HEK293 (cell line): ENCODE measurements at regions not wholly inside any gene's neighbourhood (a gene's known extent, or its start where the extent isn't known, plus 50 kb on each side); places are given as distances from the start of the nearest gene placed in this dataset.

Experiments
- HIC1 ChIP-seq: fragments of 450-650 bp; formaldehyde crosslinking; IDR thresholded peaks from 2 replicates; pipeline ENCODE4 v1.5.1; 2016; ENCODE audit warnings: missing biosample characterization, missing genetic modification characterization
- HOXA7 ChIP-seq: sonication (generic); formaldehyde crosslinking; IDR thresholded peaks from 2 replicates; pipeline ENCODE4 v1.8.1; 2022; ENCODE audit warnings: missing genetic modification reagents, borderline replicate concordance
- MYNN ChIP-seq: fragments of 450-650 bp; formaldehyde crosslinking; IDR thresholded peaks from 2 replicates; pipeline ENCODE4 v1.5.1; 2016; ENCODE audit warnings: missing biosample characterization, missing genetic modification characterization, borderline replicate concordance
- ZFP37 ChIP-seq: fragments of 450-650 bp; formaldehyde crosslinking; IDR thresholded peaks from 2 replicates; pipeline ENCODE4 v1.5.1; 2016; ENCODE audit warnings: missing biosample characterization, missing genetic modification characterization
- ZNF211 ChIP-seq: fragments of 450-650 bp; formaldehyde crosslinking; IDR thresholded peaks from 2 replicates; pipeline ENCODE4 v1.5.1; 2016; ENCODE audit warnings: low read depth, missing biosample characterization, missing genetic modification characterization
- ZNF274 ChIP-seq, 2 experiments: fragments of 200-500 bp in 1 of 2; fragments of 450-650 bp in 1 of 2; sonication (Bioruptor generic) in 1 of 2; formaldehyde crosslinking in 1 of 2; IDR thresholded peaks; 2 replicates each; pipeline versions ENCODE4 v1.5.1 to v1.6.1; 2014 to 2016; ENCODE audit warnings: borderline replicate concordance in 1 of 2, inconsistent platforms in 1 of 2, low read length in 1 of 2, missing biosample characterization in 1 of 2, missing genetic modification characterization in 1 of 2
- ZNF433 ChIP-seq: fragments of 450-650 bp; formaldehyde crosslinking; IDR thresholded peaks from 2 replicates; pipeline ENCODE4 v1.5.1; 2016; ENCODE audit warnings: missing biosample characterization, missing genetic modification characterization, low read depth
- ZNF639 ChIP-seq: fragments of 450-650 bp; formaldehyde crosslinking; IDR thresholded peaks from 2 replicates; pipeline ENCODE4 v1.5.1; 2016; ENCODE audit warnings: missing biosample characterization, missing genetic modification characterization
- TF ChIP-seq, protein P1 (sequence below): fragments of 450-650 bp; formaldehyde crosslinking; IDR thresholded peaks from 2 replicates; pipeline ENCODE4 v1.5.1; 2016; ENCODE audit warnings: missing biosample characterization, missing genetic modification characterization
- TF ChIP-seq, protein P2 (sequence below): fragments of 450-650 bp; formaldehyde crosslinking; IDR thresholded peaks from 2 replicates; pipeline ENCODE4 v1.5.1; 2016; ENCODE audit warnings: missing biosample characterization, missing genetic modification characterization, low read depth
- TF ChIP-seq, protein P3 (sequence below): fragments of 450-650 bp; formaldehyde crosslinking; IDR thresholded peaks from 2 replicates; pipeline ENCODE4 v1.5.1; 2017; ENCODE audit warnings: missing biosample characterization, mild to moderate bottlenecking, missing genetic modification characterization, moderate library complexity
- TF ChIP-seq, protein P4 (sequence below): fragments of 450-650 bp; formaldehyde crosslinking; IDR thresholded peaks from 2 replicates; pipeline ENCODE4 v1.5.1; 2016; ENCODE audit warnings: missing biosample characterization, missing genetic modification characterization
- TF ChIP-seq, protein P5 (sequence below): fragments of 450-650 bp; formaldehyde crosslinking; conservative IDR thresholded peaks from 2 replicates; pipeline ENCODE4 v1.5.1; 2016; ENCODE audit warnings: low read depth, missing biosample characterization, missing genetic modification characterization
- TF ChIP-seq, protein P6 (sequence below): fragments of 450-650 bp; formaldehyde crosslinking; IDR thresholded peaks from 2 replicates; pipeline ENCODE4 v1.5.1; 2016; ENCODE audit warnings: missing biosample characterization, missing genetic modification characterization

- TF ChIP-seq, protein P1, sequence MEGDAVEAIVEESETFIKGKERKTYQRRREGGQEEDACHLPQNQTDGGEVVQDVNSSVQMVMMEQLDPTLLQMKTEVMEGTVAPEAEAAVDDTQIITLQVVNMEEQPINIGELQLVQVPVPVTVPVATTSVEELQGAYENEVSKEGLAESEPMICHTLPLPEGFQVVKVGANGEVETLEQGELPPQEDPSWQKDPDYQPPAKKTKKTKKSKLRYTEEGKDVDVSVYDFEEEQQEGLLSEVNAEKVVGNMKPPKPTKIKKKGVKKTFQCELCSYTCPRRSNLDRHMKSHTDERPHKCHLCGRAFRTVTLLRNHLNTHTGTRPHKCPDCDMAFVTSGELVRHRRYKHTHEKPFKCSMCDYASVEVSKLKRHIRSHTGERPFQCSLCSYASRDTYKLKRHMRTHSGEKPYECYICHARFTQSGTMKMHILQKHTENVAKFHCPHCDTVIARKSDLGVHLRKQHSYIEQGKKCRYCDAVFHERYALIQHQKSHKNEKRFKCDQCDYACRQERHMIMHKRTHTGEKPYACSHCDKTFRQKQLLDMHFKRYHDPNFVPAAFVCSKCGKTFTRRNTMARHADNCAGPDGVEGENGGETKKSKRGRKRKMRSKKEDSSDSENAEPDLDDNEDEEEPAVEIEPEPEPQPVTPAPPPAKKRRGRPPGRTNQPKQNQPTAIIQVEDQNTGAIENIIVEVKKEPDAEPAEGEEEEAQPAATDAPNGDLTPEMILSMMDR: no peak
- TF ChIP-seq, protein P2, sequence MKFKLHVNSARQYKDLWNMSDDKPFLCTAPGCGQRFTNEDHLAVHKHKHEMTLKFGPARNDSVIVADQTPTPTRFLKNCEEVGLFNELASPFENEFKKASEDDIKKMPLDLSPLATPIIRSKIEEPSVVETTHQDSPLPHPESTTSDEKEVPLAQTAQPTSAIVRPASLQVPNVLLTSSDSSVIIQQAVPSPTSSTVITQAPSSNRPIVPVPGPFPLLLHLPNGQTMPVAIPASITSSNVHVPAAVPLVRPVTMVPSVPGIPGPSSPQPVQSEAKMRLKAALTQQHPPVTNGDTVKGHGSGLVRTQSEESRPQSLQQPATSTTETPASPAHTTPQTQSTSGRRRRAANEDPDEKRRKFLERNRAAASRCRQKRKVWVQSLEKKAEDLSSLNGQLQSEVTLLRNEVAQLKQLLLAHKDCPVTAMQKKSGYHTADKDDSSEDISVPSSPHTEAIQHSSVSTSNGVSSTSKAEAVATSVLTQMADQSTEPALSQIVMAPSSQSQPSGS (tag by site-specific recombination): no peak
- TF ChIP-seq HIC1 (tag by site-specific recombination) (no peak), ZFP37 (tag by site-specific recombination) (no peak), ZNF211 (tag by site-specific recombination) (no peak), ZNF639 (no peak), ZNF433 (tag by site-specific recombination) (no peak), HOXA7 (CRISPR knock-in tag) (no peak), ZNF274 (IDR thresholded peaks at IDR 0.05; ENCODE audit: low read length) (no peak), ZNF274 (tag by site-specific recombination; IDR thresholded peaks at IDR 0.05; ENCODE audit: borderline replicate concordance) (no peak), MYNN (tag by site-specific recombination) (no peak)
- TF ChIP-seq, protein P3, sequence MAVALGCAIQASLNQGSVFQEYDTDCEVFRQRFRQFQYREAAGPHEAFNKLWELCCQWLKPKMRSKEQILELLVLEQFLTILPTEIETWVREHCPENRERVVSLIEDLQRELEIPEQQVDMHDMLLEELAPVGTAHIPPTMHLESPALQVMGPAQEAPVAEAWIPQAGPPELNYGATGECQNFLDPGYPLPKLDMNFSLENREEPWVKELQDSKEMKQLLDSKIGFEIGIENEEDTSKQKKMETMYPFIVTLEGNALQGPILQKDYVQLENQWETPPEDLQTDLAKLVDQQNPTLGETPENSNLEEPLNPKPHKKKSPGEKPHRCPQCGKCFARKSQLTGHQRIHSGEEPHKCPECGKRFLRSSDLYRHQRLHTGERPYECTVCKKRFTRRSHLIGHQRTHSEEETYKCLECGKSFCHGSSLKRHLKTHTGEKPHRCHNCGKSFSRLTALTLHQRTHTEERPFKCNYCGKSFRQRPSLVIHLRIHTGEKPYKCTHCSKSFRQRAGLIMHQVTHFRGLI (tag by site-specific recombination): no peak
- TF ChIP-seq, protein P4, sequence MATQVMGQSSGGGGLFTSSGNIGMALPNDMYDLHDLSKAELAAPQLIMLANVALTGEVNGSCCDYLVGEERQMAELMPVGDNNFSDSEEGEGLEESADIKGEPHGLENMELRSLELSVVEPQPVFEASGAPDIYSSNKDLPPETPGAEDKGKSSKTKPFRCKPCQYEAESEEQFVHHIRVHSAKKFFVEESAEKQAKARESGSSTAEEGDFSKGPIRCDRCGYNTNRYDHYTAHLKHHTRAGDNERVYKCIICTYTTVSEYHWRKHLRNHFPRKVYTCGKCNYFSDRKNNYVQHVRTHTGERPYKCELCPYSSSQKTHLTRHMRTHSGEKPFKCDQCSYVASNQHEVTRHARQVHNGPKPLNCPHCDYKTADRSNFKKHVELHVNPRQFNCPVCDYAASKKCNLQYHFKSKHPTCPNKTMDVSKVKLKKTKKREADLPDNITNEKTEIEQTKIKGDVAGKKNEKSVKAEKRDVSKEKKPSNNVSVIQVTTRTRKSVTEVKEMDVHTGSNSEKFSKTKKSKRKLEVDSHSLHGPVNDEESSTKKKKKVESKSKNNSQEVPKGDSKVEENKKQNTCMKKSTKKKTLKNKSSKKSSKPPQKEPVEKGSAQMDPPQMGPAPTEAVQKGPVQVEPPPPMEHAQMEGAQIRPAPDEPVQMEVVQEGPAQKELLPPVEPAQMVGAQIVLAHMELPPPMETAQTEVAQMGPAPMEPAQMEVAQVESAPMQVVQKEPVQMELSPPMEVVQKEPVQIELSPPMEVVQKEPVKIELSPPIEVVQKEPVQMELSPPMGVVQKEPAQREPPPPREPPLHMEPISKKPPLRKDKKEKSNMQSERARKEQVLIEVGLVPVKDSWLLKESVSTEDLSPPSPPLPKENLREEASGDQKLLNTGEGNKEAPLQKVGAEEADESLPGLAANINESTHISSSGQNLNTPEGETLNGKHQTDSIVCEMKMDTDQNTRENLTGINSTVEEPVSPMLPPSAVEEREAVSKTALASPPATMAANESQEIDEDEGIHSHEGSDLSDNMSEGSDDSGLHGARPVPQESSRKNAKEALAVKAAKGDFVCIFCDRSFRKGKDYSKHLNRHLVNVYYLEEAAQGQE: no peak
- TF ChIP-seq, protein P5, sequence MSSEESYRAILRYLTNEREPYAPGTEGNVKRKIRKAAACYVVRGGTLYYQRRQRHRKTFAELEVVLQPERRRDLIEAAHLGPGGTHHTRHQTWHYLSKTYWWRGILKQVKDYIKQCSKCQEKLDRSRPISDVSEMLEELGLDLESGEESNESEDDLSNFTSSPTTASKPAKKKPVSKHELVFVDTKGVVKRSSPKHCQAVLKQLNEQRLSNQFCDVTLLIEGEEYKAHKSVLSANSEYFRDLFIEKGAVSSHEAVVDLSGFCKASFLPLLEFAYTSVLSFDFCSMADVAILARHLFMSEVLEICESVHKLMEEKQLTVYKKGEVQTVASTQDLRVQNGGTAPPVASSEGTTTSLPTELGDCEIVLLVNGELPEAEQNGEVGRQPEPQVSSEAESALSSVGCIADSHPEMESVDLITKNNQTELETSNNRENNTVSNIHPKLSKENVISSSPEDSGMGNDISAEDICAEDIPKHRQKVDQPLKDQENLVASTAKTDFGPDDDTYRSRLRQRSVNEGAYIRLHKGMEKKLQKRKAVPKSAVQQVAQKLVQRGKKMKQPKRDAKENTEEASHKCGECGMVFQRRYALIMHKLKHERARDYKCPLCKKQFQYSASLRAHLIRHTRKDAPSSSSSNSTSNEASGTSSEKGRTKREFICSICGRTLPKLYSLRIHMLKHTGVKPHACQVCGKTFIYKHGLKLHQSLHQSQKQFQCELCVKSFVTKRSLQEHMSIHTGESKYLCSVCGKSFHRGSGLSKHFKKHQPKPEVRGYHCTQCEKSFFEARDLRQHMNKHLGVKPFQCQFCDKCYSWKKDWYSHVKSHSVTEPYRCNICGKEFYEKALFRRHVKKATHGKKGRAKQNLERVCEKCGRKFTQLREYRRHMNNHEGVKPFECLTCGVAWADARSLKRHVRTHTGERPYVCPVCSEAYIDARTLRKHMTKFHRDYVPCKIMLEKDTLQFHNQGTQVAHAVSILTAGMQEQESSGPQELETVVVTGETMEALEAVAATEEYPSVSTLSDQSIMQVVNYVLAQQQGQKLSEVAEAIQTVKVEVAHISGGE: no peak
- TF ChIP-seq, protein P6, sequence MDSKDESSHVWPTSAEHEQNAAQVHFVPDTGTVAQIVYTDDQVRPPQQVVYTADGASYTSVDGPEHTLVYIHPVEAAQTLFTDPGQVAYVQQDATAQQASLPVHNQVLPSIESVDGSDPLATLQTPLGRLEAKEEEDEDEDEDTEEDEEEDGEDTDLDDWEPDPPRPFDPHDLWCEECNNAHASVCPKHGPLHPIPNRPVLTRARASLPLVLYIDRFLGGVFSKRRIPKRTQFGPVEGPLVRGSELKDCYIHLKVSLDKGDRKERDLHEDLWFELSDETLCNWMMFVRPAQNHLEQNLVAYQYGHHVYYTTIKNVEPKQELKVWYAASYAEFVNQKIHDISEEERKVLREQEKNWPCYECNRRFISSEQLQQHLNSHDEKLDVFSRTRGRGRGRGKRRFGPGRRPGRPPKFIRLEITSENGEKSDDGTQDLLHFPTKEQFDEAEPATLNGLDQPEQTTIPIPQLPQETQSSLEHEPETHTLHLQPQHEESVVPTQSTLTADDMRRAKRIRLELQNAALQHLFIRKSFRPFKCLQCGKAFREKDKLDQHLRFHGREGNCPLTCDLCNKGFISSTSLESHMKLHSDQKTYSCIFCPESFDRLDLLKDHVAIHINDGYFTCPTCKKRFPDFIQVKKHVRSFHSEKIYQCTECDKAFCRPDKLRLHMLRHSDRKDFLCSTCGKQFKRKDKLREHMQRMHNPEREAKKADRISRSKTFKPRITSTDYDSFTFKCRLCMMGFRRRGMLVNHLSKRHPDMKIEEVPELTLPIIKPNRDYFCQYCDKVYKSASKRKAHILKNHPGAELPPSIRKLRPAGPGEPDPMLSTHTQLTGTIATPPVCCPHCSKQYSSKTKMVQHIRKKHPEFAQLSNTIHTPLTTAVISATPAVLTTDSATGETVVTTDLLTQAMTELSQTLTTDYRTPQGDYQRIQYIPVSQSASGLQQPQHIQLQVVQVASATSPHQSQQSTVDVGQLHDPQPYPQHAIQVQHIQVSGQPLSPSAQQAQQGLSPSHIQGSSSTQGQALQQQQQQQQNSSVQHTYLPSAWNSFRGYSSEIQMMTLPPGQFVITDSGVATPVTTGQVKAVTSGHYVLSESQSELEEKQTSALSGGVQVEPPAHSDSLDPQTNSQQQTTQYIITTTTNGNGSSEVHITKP (tag by site-specific recombination): no peak
These were observed 109.8 kb upstream of the TBC1D5 start for GRCh38 chr3:17852217-17852616.
